GM04504 (cell line): ENCODE measurements at regions not wholly inside any gene's neighbourhood (a gene's known extent, or its start where the extent isn't known, plus 50 kb on each side); places are given as distances from the start of the nearest gene placed in this dataset.

Experiments
- DNase-seq: peaks from one replicate; pipeline ENCODE4 v3.0.0-alpha.2; 2012; ENCODE audit warnings: low read depth

- DNase-seq: no peak
Observed at GRCh38 chr18:22330508-22330907, 87.2 kb downstream of the CTAGE1 start.

- no peak for DNase-seq
Observed at GRCh38 chr18:22325396-22325795, 92.3 kb downstream of the CTAGE1 start.

- no peak for DNase-seq
Observed at GRCh38 chr18:22324191-22325131, 93.3 kb downstream of the CTAGE1 start.

- DNase-seq: no peak
Observed at GRCh38 chr18:22322243-22322691, 95.4 kb downstream of the CTAGE1 start.

- no peak for DNase-seq
Observed at GRCh38 chr18:22320771-22321170, 96.9 kb downstream of the CTAGE1 start.

- DNase-seq: no peak
Observed at GRCh38 chr18:22320155-22320554, 97.6 kb downstream of the CTAGE1 start.

GRCh38 chr18:22318745-22319407 lies 98.8 kb downstream of the CTAGE1 start:
- no peak for DNase-seq

GRCh38 chr18:22314420-22314819 lies 103.3 kb downstream of the CTAGE1 start:
- DNase-seq: peak; percentile 46

- no peak for DNase-seq
Observed at GRCh38 chr18:22314001-22314400, 103.7 kb downstream of the CTAGE1 start.

- DNase-seq: no peak
Observed at GRCh38 chr18:22311301-22311700, 106.4 kb downstream of the CTAGE1 start.

GRCh38 chr18:22309191-22309590 lies 108.5 kb downstream of the CTAGE1 start:
- peak; percentile 32 for DNase-seq

- DNase-seq: no peak
Observed at GRCh38 chr18:22307528-22307927, 110.2 kb downstream of the CTAGE1 start.

GRCh38 chr18:22303927-22304326 lies 113.8 kb downstream of the CTAGE1 start:
- DNase-seq: no peak

- no peak for DNase-seq
Observed at GRCh38 chr18:22302144-22302543, 115.6 kb downstream of the CTAGE1 start.

- no peak for DNase-seq
Observed at GRCh38 chr18:22300665-22301636, 116.8 kb downstream of the CTAGE1 start.

- no peak for DNase-seq
Observed at GRCh38 chr18:22297008-22297407, 120.7 kb downstream of the CTAGE1 start.

- no peak for DNase-seq
Observed at GRCh38 chr18:22296304-22296703, 121.4 kb downstream of the CTAGE1 start.

GRCh38 chr18:22293417-22293816 lies 124.0 kb downstream of the GATA6 start:
- no peak for DNase-seq

- DNase-seq: no peak
Observed at GRCh38 chr18:22290004-22290403, 120.6 kb downstream of the GATA6 start.

GRCh38 chr18:22286585-22286984 lies 117.2 kb downstream of the GATA6 start:
- DNase-seq: no peak

GRCh38 chr18:22285361-22286140 lies 116.2 kb downstream of the GATA6 start:
- DNase-seq: no peak
